BLaER1 treated with 17β-estradiol and CSF1 and Interleukin-3, amounts not matched to agents 10 nM and 100 nM (cell line): ENCODE measurements at regions not wholly inside any gene's neighbourhood (a gene's known extent, or its start where the extent isn't known, plus 50 kb on each side); places are given as distances from the start of the nearest gene placed in this dataset.
A peak's percentile ranks its signal among the peaks of the same experiment; 100 is the strongest.
"Not testable (repeated sequence)": the region's sequence is repeated elsewhere in the genome, so short reads cannot be mapped to it uniquely, and the experiment has no call there.

ENCODE experiments used
- H3K27ac ChIP-seq, 11 experiments: shearing (Covaris generic); formaldehyde crosslinking; 2 replicates each; pipeline ENCODE4 v1.8.1; 2022
- H3K27me3 ChIP-seq, 11 experiments: shearing (Covaris generic); formaldehyde crosslinking; 2 replicates each; pipeline ENCODE4 v1.8.1; 2022
- H3K36me3 ChIP-seq, 11 experiments: shearing (Covaris generic); formaldehyde crosslinking; 2 replicates each; pipeline ENCODE4 v1.8.1; 2022
- H3K4me1 ChIP-seq, 10 experiments: shearing (Covaris generic); formaldehyde crosslinking; 2 replicates each; pipeline ENCODE4 v1.8.1; 2022
- H3K4me2 ChIP-seq, 11 experiments: shearing (Covaris generic); formaldehyde crosslinking; 2 replicates each; pipeline ENCODE4 v1.8.1; 2022
- H3K4me3 ChIP-seq, 10 experiments: shearing (Covaris generic); formaldehyde crosslinking; 2 replicates each; pipeline ENCODE4 v1.8.1; 2022
- H3K9ac ChIP-seq, 11 experiments: shearing (Covaris generic); formaldehyde crosslinking; 2 replicates each; pipeline ENCODE4 v1.8.1; 2022
- H3K9me3 ChIP-seq, 11 experiments: shearing (Covaris generic); formaldehyde crosslinking; replicated peaks in 1 of 11; 2 replicates each; pipeline ENCODE4 v1.8.1; 2022
- H4K20me1 ChIP-seq, 11 experiments: shearing (Covaris generic); formaldehyde crosslinking; 2 replicates each; pipeline ENCODE4 v1.8.1; 2022
- Cebpa-rat ChIP-seq, 11 experiments: shearing (Covaris generic); IDR thresholded peaks; 2 replicates each; pipeline ENCODE4 v1.8.1; 2022

DNA sequence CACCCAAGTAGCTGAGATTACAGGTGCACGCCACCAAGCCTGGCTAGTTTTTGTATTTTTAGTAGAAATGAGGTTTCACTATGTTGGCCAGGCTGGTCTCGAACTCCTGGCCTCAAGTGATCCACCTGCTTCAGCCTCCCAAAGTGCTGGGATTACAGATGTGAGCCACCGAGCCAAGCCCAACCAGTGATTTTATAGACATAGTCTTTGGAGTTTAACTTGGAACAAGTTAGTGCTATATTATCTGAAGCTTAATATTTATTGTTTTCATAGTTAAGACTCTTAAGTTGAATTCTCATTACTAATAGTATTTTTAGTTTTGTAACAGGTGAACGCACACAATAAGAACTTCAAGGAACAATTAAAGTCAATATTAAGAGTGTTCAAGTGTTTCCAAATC lies 122.1 kb downstream of the SPAG6 start:
- H3K27ac ChIP-seq, H3K27me3 ChIP-seq, H3K4me2 ChIP-seq, H3K4me3 ChIP-seq, H4K20me1 ChIP-seq, H3K36me3 ChIP-seq, H3K9ac ChIP-seq, H3K9me3 ChIP-seq: not testable (repeated sequence)
- H3K4me1 ChIP-seq: peaks cover 9 to 36% (median 29%) of the 10 kb centered on the region in 10 experiments; a peak in 18 of 20 replicates

DNA sequence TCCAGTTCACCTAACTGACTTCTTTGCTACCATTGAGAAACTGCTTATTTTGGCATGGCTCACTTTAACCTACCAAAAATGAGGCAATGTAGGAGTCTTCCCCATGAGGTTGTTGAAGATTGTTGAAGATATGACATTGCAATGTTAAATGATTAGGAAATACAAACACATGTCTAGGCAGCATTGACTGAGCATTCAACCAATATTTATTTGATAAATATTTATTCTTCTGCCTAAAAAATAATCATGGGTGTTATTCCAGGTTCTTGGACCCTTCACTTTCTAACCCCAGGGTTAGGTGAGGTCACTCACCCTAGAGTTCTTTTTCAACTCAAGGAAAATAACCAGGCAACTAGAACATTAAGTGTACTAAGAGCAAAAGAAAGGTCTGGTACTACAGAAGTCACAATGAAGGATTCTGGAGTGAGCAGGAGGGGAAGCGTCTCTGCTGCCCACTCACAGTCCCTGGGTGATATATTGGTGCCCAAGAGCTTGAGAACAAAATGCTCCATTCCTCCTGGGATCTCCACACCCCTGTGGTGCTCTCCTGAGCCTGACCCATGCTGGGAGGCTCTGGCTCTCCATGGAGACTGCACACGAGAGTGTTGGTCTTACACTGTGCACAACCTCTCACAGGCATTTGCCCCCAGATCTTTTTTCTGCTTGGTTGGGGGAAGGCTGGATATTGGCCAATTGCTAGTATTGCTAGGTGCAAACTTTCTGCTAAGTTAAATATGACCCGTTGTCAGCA lies 123.4 kb downstream of the SPAG6 start:
- H3K27me3 ChIP-seq: peaks cover 7 to 21% (median 8%) of the 10 kb centered on the region in 11 experiments; a peak in 20 of 22 replicates
- H3K36me3 ChIP-seq: no peaks in the 10 kb centered on the region
- no peak overlapping the region for H3K4me3 ChIP-seq
- no peak for TF ChIP-seq Cebpa-rat (IDR thresholded peaks at IDR 0.05)
- no peak overlapping the region for H3K27ac ChIP-seq
- H3K4me1 ChIP-seq: peaks cover 7 to 22% (median 16%) of the 10 kb centered on the region in 10 experiments; a peak in 18 of 20 replicates
- no peak overlapping the region for H3K4me2 ChIP-seq
- H4K20me1 ChIP-seq: no peaks in the 10 kb centered on the region
- no peaks in the 10 kb centered on the region for H3K9me3 ChIP-seq
- no peak overlapping the region for H3K9ac ChIP-seq

DNA sequence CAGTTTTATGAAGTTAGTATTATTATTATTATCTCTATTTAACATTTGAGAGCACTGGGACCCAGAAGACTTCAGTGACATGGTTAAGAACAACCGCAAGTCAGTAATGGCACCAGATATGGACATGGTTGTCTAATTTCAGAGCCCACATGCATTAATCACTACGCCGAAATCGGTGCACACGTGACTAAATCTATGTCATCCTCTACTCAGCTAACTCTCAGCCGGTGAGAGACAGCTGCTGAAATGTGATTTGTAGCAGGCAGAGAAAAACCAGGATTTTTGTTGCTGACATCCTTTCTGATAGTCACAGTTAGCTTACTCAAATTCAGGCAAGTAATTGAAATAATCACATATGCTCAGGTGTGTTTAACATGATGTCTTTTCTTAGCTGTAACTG lies 127.7 kb downstream of the SPAG6 start:
- peaks cover 41 to 63% (median 51%) of the 10 kb centered on the region in 11 experiments for H3K27me3 ChIP-seq
- H3K36me3 ChIP-seq: no peaks in the 10 kb centered on the region
- peaks cover 22 to 30% (median 26%) of the 10 kb centered on the region in 11 experiments for H3K9me3 ChIP-seq
- H3K4me1 ChIP-seq: peaks cover 0 to 8% (median 2%) of the 10 kb centered on the region in 10 experiments; a peak in 3 of 20 replicates
- H3K4me2 ChIP-seq: no peak overlapping the region
- H3K27ac ChIP-seq: no peak overlapping the region
- no peak for TF ChIP-seq Cebpa-rat (IDR thresholded peaks at IDR 0.05)
- H3K4me3 ChIP-seq: no peak overlapping the region
- H4K20me1 ChIP-seq: no peaks in the 10 kb centered on the region
- no peak overlapping the region for H3K9ac ChIP-seq

DNA sequence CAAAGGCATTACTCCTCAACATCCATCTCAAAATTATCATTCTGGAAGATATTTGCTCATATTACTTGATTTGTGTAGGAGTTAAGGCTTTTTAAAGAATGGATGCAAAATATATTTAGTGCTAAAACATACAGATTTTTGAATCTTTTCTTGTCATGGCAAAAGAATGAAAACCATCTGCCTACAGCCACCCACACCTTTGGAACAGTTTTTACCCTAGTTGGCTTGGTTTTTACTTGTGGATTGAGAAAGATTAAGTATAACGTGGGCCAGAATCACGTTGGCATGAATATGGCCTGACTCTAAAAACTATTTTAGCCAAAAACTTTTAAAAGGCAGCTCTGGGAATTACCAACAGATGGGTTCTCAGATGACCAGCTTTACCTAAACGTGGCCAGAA lies 128.2 kb downstream of the SPAG6 start:
- Histone ChIP-seq H3K4me1 (peaks cover 0 to 8% (median 2%) of the 10 kb centered on the region in 10 experiments; a peak in 3 of 20 replicates), H3K9me3 (peaks cover 22 to 30% (median 26%) of the 10 kb centered on the region in 11 experiments), H3K27me3 (peaks cover 41 to 63% (median 52%) of the 10 kb centered on the region in 11 experiments), H4K20me1 (no peaks in the 10 kb centered on the region), H3K4me2 (no peak overlapping the region), H3K4me3 (no peak overlapping the region), H3K36me3 (no peaks in the 10 kb centered on the region), H3K9ac (no peak overlapping the region), H3K27ac (no peak overlapping the region)
- TF ChIP-seq Cebpa-rat (IDR thresholded peaks at IDR 0.05): no peak

DNA sequence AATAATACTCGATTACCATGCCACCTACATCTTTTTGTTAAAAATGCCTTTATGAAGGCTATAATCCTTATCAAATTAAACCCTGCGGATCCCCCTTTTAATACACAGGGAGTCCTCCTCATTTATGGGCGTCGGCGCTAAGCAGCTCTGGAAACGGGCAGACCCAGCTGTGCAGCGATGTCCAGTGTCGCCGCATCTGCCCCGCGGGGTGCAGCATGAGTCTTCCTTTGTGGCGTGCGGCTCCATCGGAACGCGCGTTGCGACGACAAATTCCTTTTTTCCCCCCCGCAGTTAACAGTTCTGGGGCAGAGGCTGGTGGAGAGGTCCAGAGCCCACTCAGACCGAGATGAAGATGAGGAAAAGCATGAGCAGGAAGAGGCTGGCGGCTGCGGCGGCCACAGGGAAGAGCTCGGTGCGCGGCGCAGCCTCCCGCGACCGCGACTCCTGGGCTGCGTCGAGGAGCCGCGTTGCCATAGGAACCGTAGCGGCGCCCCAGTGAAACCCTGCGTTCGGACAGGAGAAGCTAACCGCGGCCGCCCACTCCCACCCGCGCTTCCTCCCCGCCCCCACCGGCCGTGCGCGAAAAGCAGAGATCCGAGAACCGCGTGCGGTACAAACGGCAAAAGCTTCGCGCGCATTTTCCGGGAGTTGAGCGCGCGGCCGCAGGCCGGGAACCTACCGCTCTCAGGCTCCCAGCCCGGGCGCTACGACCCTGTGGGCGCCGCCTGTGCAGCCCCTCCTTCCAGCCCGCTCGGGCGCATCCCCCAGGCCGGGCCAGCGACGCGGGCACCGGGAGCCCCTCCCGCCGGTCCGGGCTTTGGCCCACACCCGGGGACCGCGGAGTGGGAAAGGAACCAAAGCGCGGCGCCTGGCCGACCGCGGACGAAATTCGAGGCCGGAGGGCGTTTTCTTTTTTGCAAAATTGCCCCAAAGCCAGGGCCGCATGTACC lies 130.6 kb downstream of the SPAG6 start:
- Histone ChIP-seq H3K36me3 (no peaks in the 10 kb centered on the region), H3K9ac (no peak overlapping the region), H4K20me1 (no peaks in the 10 kb centered on the region), H3K9me3 (peaks cover 22 to 30% (median 26%) of the 10 kb centered on the region in 11 experiments), H3K4me1 (peaks cover 0 to 8% (median 2%) of the 10 kb centered on the region in 10 experiments; a peak in 3 of 20 replicates), H3K27ac (no peak overlapping the region), H3K27me3 (peaks cover 41 to 63% (median 52%) of the 10 kb centered on the region in 11 experiments), H3K4me2 (peak overlapping the region; percentile 60 to 77 (median 69)), H3K4me3 (peak overlapping the region; percentile 40 to 63 (median 52))
- no peak for TF ChIP-seq Cebpa-rat (IDR thresholded peaks at IDR 0.05)

DNA sequence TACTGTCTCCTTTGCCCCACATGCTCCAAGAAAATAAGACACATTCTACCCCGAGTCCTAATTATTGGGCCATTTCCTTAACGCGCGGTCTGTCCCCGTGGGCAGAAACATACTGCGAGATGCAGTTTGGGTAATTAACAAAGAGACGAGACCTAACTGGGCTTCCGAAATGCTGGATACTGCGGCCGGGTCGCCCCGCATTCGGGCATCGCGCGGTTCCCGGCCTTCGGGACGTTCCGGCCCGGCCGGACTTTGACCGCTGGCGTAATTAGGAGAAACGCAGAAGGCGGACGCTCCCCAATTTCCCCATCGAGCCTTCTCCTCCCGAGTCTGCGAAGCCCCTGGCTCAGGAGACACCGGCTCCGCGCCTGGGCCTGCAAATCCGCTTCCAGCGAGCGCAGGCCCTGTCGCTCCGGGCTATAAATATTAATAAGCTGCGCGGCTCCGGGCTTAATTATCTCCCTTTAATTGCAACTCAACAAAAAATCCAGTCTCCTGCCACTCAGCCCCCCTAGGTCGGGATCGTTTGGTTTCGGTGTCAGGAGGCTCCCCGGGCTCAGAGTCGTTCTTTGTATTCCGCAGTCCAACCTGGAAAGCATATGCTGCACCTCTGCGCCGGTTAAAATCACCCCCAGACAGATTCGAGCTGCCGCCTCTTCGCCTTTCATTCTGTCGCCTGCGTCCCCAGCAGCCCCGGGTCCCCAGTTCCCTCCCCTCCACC lies 131.5 kb downstream of the SPAG6 start:
- H3K9ac ChIP-seq: no peak overlapping the region
- no peak overlapping the region for H3K27ac ChIP-seq
- peak overlapping the region in 9 of 10 experiments; percentile 40 to 63 (median 52); a peak in 12 of 20 replicates for H3K4me3 ChIP-seq
- H4K20me1 ChIP-seq: no peaks in the 10 kb centered on the region
- peak overlapping the region in 5 of 11 experiments; percentile 60 to 77 (median 68); a peak in 7 of 22 replicates for H3K4me2 ChIP-seq
- H3K4me1 ChIP-seq: peaks cover 0 to 8% (median 2%) of the 10 kb centered on the region in 10 experiments; a peak in 3 of 20 replicates
- no peak for TF ChIP-seq Cebpa-rat (IDR thresholded peaks at IDR 0.05)
- peaks cover 41 to 59% (median 52%) of the 10 kb centered on the region in 11 experiments for H3K27me3 ChIP-seq
- peaks cover 22 to 30% (median 26%) of the 10 kb centered on the region in 11 experiments for H3K9me3 ChIP-seq
- no peaks in the 10 kb centered on the region for H3K36me3 ChIP-seq

DNA sequence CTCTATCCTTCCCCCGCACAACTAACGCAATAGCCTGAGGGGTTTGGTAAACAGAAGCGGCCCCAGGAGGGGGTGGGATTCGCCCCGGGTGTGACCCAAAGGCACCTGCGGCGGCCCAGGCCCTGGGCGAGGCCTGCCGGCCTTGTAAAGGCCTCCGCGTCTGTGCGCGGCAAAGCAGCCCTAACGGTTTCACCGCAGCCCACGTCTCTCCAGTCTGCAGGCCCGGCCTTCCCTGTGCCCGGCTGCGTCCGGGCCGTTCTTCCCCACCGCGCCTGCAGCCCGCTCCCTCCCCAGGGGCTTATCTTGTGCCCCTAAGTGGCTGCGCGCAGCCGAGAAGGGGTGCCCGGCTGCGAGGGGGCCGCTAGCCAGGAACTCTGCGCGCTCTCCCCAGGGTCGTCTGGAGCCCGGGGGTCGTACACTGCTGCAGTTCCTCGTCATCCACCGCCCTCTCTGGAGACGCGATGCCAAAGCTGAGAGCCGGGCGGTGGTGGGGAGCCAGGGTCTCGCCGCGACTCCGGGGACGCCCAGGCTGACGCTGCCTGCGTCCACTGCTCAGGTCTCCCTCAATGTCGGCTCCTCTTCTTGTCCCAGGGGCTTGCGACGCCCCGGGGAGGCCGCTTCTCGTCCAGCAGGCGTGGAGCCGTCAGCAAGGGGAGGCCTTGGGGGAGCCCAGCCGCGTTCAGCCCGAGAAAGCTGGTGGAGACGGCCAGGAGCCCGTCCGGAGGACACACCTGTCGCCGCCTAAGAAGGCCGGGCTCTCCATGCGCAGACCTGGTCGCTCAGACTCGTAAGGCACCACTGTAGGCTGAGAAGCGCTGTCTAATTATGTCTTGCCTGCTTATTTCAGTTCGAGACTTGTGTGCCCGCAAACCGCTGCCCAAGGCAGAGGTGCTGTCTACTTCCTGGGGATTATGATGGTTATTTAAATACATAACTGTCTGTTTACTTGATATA lies 132.3 kb downstream of the SPAG6 start:
- Histone ChIP-seq H3K27ac (no peak overlapping the region), H3K36me3 (no peaks in the 10 kb centered on the region), H3K9me3 (peaks cover 22 to 30% (median 26%) of the 10 kb centered on the region in 11 experiments), H4K20me1 (no peaks in the 10 kb centered on the region), H3K9ac (no peak overlapping the region), H3K4me3 (no peak overlapping the region), H3K4me1 (peaks cover 0 to 8% (median 2%) of the 10 kb centered on the region in 10 experiments; a peak in 3 of 20 replicates), H3K4me2 (no peak overlapping the region), H3K27me3 (peaks cover 41 to 55% (median 52%) of the 10 kb centered on the region in 11 experiments)
- no peak for TF ChIP-seq Cebpa-rat (IDR thresholded peaks at IDR 0.05)
